ENCODE measurements at regions not wholly inside any gene's neighbourhood (a gene's known extent, or its start where the extent isn't known, plus 50 kb on each side); places are given as distances from the start of the nearest gene placed in this dataset.

- ChIA-PET POLR2A (no interaction called here), CTCF (interaction anchor here (0.6 to 1.8 kb wide), 2 partner anchors 11 to 120 kb away, joined by 3 to 5 read pairs; no protein-coding TSS in a partner anchor)
- Histone ChIP-seq H3K4me1 (ENCODE audit: control insufficient read depth, extremely low read depth, insufficient read depth, low read length) (no peaks in the 10 kb centered on the region), H3K36me3 (ENCODE audit: control insufficient read depth in 2 of 2, extremely low read depth in 1 of 2, insufficient read depth in 2 of 2, low read length in 2 of 2) (no peaks in the 10 kb centered on the region), H3K27me3 (ENCODE audit: control insufficient read depth in 2 of 2, insufficient read depth in 2 of 2, low read length in 2 of 2) (peaks cover 3 to 14% of the 10 kb centered on the region in 2 experiments), H3K4me3 (replicated peaks in 1 of 3; ENCODE audit: insufficient read depth in 1 of 3, low read depth in 1 of 3, low read length in 3 of 3) (no peak overlapping the region), H3K79me2 (ENCODE audit: control insufficient read depth, insufficient read depth, low read length) (no peaks in the 10 kb centered on the region), H4K20me1 (replicated peaks; ENCODE audit: control insufficient read depth, extremely low read depth, insufficient read depth, low read length) (no peaks in the 10 kb centered on the region), H3K4me2 (ENCODE audit: insufficient read depth, low read length) (no peak overlapping the region), H3K9ac (replicated peaks; ENCODE audit: extremely low read depth, insufficient read depth, low read length) (no peak overlapping the region), H3K27ac (ENCODE audit: insufficient read depth, low read depth, low read length) (no peak overlapping the region), H3K9me3 (replicated peaks; ENCODE audit: control insufficient read depth, insufficient read depth, low read length) (no peaks in the 10 kb centered on the region), H2AFZ (ENCODE audit: low read depth, low read length) (no peak overlapping the region), H3K9me1 (replicated peaks; ENCODE audit: control insufficient read depth, extremely low read depth, insufficient read depth, low read length) (no peaks in the 10 kb centered on the region)
- dilution Hi-C loops (cut with MboI; ENCODE audit: extremely low pct_ligation_motif_present, low sequenced_read_pairs) (no loop called here), intact Hi-C loops (cut with micrococcal nuclease) (no loop called here)
- TF ChIP-seq, protein P1, sequence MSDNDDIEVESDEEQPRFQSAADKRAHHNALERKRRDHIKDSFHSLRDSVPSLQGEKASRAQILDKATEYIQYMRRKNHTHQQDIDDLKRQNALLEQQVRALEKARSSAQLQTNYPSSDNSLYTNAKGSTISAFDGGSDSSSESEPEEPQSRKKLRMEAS (IDR thresholded peaks at IDR 0.05; ENCODE audit: insufficient read depth, insufficient read length) = no peak
- TF ChIP-seq GATA2 (IDR thresholded peaks at IDR 0.05; ENCODE audit: insufficient read depth, insufficient read length, low read depth, low read length) = no peak
- no peak for TF ChIP-seq JUN (IDR thresholded peaks at IDR 0.05; ENCODE audit: borderline replicate concordance, insufficient read depth, insufficient read length, low read depth)
- TF ChIP-seq, protein P2, sequence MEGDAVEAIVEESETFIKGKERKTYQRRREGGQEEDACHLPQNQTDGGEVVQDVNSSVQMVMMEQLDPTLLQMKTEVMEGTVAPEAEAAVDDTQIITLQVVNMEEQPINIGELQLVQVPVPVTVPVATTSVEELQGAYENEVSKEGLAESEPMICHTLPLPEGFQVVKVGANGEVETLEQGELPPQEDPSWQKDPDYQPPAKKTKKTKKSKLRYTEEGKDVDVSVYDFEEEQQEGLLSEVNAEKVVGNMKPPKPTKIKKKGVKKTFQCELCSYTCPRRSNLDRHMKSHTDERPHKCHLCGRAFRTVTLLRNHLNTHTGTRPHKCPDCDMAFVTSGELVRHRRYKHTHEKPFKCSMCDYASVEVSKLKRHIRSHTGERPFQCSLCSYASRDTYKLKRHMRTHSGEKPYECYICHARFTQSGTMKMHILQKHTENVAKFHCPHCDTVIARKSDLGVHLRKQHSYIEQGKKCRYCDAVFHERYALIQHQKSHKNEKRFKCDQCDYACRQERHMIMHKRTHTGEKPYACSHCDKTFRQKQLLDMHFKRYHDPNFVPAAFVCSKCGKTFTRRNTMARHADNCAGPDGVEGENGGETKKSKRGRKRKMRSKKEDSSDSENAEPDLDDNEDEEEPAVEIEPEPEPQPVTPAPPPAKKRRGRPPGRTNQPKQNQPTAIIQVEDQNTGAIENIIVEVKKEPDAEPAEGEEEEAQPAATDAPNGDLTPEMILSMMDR (IDR thresholded peaks at IDR 0.05; ENCODE audit: extremely low read depth in 1 of 2, insufficient read depth in 1 of 2, low read depth in 1 of 2, low read length in 2 of 2) = no peak
- TF ChIP-seq FOS (IDR thresholded peaks at IDR 0.05; ENCODE audit: borderline replicate concordance, insufficient read depth, low read length) = no peak
- TF ChIP-seq POLR2AphosphoS5 (IDR thresholded peaks at IDR 0.05; ENCODE audit: insufficient read depth, low read depth, low read length) = no peak
- TF ChIP-seq POLR2A (IDR thresholded peaks at IDR 0.05; ENCODE audit: low read depth, low read length) = no peak
- TF ChIP-seq EZH2 (IDR thresholded peaks at IDR 0.05; ENCODE audit: borderline replicate concordance, low read depth, low read length, severe bottlenecking) = no peak
- no peak for TF ChIP-seq MYC (IDR thresholded peaks at IDR 0.05; ENCODE audit: low read depth, low read length)
- FAIRE-seq = no peak
- BruUV-seq (replicated peaks) = no TSS peak
- DNase-seq (ENCODE audit: low read depth, low spot score) = no peak
These were observed 121.7 kb upstream of the PRB2 start for GRCh38 chr12:11517080-11517479.

Measured in endothelial cell of umbilical vein (primary cell).